ENCODE measurements at regions not wholly inside any gene's neighbourhood (a gene's known extent, or its start where the extent isn't known, plus 50 kb on each side); places are given as distances from the start of the nearest gene placed in this dataset.
A peak's percentile ranks its signal among the peaks of the same experiment; 100 is the strongest.
"Not testable (repeated sequence)": the region's sequence is repeated elsewhere in the genome, so short reads cannot be mapped to it uniquely, and the experiment has no call there.

DNA sequence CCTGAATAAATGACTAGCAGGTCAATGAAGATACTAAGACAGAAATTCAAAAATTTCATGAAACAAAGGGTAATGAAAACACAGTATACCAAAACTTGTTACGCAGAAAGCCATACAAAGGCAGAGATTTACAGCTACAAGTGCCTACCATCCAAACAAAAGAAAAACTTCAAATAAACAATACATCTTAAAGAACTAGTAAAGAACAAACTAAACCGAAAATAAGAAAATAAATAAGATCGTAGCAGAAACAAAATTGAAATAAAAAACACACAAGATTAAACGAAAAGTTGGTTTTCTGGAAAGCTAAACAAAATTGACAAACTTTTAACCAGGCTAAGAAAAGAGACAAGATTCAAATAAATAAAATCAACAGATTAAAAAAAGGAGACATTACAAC, 51.5 kb downstream of the VPREB1 start:
- DNase-seq (ENCODE audit: low spot score): not testable (repeated sequence)

DNA sequence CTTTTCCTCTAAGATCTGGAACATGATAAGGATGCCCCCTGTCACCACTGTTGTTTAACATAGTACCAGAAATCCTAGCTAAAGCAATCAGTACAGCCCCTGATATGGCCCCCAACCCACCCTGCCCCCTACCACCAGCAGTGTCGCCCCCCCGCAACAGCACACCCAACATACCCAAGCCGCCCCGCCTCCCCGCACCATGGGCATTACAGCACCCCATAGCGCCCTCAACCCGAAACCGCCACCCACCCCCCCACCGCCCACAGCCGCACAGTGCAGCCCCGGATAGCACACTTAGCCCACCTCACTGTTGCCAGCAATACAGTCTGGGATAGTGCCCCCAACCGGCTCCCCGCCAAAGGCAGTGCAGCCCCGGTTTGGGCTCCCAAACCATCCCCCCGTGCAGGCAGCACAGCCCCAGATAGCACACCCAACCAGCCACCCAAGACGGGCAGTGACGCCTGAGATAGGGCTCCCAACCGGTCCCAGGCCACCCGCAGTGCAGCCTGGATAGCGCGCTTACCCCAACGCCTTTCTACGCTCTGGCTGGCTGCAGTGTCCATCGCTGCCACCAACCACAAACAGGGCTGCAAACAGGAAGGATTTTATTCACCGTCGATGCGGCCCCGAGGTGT, 52.7 kb downstream of the VPREB1 start:
- peak; percentile 20 for DNase-seq (ENCODE audit: low spot score)

DNA sequence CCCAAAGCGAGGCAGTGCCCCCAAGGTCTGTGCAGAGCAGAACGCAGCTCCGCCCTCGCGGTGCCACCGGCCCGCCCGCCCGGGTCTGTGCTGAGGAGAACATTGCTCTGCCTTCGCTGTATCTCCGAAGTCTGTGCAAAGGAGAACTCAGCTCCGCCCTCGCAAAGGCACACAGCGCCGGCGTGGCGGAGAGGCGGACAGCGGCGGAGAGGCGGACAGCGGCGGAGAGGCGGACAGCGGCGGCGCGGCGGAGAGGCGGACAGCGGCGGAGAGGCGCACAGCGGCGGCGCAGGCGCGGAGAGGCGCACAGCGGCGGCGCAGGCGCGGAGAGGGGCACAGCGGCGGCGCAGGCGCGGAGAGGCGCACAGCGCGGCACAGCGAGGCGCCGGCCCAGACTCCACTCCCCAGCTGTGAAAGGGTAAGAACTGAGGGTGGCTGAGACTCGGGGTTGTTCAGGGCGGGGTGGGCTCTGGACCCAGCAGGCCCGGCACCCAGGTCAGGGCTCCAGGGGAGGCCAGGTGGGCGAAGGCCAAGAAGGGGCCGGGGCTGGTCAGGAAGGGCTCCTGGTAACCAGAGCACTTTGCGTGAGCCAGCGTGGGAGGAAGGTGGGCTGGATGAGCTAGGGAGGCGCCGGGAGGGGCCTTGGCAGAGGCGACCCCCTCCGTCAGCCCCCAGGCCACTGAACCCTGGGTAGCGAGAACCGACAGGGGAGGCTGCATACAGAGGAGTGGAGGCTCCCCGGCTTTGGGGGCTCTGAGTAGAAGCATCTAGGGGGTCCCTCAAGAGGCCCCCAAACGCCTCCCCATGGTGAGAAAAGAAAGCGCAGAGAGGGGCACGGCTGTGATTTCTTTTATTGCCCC, 53.4 kb downstream of the VPREB1 start:
- peak; percentile 13 for DNase-seq (ENCODE audit: low spot score)

DNA sequence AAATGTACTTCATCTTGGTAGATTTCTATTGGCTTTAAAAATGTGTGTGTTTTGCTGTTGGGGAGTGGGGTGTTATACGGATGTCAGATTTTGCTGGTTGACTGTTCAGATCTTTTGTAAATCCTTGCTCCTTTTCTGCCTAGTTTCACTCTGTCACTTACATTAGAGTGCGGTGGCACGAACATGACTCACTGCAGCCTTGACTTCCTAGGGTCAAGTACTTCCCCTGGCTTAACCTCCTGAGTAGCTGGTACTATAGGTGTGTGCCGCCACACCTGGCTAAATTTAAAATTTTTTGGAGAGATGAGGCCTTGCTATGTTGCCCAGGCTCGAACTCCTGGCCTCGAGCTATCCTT, 54.0 kb downstream of the VPREB1 start:
- DNase-seq (ENCODE audit: low spot score): not testable (repeated sequence)

DNA sequence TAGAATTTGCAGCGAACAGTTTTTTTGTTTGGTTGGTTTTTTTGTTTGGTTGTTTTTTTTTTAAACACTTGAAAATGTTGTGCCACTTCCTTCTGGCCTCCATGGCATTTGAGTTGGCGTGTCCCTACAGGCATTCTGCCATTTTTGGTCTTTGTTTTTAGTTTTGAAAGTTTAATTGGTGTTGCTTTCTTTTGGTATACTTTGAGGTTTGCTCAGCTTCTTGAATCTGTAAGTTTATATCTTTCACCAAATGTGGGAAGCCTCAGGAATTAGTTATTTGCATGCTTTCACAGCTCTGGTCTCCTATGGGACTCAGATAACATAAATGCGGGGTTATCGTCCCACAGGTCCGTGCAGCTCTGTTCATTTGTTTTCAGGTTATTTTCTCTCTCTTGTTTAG, 55.9 kb downstream of the VPREB1 start:
- not testable (repeated sequence) for DNase-seq (ENCODE audit: low spot score)

DNA sequence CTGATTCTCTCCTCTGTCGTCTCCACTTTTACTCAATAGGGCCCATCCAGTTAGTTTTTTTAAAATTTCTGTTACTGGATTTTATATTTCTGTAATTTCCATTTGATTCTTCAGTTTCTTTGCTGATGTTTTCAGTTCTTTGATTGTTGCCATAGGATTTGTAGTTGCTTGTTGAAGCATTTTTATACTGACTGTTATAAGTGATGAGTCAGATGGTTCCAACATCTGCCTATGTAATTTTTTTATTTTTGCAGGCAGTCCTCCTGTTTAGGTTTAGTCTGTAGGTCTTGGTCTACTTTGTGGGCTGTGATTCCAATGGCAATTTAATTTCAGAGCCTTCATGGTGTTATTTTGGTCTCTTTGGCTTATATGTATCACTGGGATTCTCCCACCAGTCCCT, 56.4 kb downstream of the VPREB1 start:
- DNase-seq (ENCODE audit: low spot score): not testable (repeated sequence)

DNA sequence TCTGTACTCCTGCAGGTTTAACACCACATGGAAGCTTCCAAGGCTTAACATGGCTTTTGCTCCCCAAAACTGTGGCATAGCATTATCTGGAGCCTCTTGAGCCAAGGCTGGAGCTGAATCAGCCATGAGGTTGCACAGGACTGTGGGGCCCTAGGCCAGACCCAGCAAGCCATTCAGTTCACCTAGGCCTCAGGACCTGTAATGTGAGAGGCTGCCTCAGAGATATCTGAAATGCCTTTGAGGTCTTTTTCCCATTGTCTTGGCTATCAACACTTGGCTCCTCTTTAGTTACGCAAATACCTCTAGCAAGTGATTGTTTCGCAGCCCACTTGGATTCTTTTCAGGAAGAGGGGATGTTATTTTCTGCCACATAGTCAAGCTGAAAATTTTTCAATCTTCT, 72.0 kb downstream of the VPREB1 start:
- DNase-seq (ENCODE audit: low spot score): no peak

DNA sequence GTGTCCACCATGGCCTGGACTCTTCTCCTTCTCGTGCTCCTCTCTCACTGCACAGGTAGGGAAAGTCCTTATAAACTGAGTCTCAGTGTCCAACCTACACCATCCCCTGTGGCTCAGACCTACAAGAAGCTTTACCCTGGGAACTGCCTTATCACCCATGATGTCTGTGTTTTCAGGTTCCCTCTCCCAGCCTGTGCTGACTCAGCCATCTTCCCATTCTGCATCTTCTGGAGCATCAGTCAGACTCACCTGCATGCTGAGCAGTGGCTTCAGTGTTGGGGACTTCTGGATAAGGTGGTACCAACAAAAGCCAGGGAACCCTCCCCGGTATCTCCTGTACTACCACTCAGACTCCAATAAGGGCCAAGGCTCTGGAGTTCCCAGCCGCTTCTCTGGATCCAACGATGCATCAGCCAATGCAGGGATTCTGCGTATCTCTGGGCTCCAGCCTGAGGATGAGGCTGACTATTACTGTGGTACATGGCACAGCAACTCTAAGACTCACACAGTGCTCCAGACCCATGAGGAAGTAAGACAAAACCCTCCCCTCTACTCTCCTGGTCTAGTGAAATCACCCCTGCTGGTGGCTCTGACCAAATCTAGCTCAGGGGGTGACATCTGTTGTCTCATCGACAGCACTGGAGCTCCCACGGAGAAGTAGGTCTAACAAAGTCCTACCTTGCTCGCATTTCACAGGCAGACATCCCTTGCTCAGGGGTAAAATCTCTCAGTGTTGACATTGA, 74.3 kb downstream of the VPREB1 start:
- DNase-seq (ENCODE audit: low spot score): no peak

DNA sequence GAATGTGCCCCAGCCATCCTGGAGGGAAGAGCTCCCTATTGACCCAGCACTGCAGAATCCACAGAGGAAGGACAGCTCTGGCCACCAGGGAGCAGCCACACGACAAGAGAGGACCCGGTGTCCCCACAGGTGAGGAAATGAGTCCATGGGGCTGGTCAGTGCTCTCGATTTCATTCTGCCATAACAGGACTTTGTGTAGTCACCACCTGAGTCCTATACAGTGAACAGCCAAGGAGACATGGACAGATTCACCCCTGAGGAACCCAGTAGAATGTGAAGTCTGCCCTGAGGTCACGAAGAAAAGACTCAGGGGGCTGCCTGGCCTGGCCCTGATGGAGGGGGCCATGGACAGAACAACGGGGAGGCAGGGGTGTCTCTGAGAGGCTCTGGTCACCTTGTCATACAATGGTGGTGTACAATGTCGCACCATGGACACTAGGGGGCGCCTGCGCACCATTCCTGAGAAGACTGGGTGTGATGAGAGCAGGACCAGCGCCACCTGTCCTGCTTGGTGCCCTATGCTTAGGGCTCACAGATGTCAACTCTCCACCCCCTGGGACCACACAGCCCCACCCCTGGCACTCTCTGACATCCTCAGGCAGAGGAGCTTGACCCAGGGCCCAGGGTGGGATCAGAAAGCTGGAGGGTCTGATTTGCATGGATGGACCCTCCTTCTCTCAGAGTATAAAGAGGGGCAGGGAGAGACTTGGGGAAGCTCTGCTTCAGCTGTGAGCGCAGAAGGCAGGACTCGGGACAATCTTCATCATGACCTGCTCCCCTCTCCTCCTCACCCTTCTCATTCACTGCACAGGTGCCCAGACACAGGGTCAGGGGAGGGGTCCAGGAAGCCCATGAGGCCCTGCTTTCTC, 77.4 kb downstream of the VPREB1 start:
- peak; percentile 83 for DNase-seq (ENCODE audit: low spot score)

DNA sequence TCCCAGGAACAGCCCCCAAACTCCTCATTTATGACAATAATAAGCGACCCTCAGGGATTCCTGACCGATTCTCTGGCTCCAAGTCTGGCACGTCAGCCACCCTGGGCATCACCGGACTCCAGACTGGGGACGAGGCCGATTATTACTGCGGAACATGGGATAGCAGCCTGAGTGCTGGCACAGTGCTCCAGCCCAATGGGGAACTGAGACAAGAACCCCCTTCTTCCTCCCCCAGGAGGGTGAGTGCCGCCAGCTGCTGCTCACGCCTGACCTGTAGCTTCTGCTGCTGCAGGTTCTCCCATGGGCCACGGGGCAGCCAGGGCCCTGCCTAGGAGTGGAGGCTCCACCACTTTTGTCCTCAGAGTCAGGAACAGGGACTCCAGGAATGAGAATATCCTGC, 78.2 kb downstream of the VPREB1 start:
- DNase-seq (ENCODE audit: low spot score): no peak

DNA sequence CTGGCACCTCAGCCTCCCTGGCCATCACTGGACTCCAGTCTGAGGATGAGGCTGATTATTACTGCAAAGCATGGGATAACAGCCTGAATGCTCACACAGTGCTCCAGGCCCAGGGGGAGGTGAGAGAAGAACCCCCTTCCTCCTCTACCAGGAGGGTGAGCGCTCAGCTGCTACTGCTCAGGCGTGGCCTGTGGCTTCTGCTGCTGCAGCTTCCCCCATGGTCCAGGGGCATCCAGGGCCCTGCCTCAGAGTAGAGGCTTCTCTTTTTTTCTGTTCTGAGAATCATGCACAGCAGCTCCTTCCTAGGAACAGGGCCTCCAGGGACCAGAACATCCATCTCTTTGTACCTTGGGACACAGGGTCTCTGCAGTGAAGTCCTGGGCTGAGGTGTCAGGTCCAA, 83.1 kb downstream of the VPREB1 start:
- no peak for DNase-seq (ENCODE audit: low spot score)

DNA sequence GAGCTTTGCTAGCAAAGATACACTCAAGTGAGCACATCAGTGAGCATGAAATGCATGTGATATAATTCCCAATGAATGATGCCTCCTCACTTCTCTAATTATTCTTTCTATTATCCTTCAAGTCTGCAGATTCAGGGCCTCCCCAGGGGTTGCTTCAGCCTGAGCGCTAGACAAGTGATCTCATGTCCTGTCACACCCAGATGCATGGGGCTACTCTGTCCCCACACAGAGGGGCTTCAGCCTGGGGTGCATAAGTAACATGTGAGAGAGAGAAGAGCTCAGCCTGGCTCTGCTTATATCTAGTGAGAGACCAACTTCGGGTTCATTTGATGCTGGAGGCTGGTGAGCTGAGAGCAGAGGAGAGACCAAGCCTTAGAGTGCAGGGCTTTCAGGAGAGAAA, 85.2 kb downstream of the VPREB1 start:
- no peak for DNase-seq (ENCODE audit: low spot score)

DNA sequence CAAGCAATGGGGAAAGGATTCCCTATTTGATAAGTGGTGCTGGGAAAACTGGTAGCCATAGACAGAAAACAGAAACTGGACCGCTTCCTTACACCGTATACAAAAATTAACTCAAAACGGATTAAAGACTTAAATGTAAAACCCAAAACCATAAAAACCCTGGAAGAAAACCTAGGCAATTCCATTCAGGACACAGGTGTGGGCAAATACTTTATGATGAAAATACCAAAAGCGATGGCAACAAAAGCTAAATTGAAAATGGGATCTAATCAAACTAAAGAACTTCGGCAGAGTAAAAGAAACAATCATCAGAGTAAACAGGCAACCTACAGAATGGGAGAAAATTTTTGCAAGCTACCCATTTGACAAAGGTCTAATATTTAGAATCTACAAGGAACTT, 91.1 kb downstream of the VPREB1 start:
- DNase-seq (ENCODE audit: low spot score): not testable (repeated sequence)

DNA sequence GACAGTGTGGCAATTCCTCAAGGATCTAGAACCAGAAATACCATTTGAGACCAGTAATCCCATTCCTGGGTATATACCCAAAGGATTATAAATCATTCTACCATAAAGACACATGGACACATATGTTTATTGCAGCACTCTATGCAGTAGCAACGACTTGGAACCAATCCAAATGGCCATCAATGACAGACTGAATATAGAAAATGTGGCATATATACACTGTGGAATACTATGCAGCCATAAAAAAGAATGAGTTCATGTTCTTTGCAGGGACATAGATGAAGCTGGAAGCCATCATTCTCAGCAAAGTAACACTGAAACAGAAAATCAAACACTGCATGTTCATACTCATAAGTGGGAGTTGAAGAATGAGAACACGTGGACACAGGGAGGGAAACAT, 91.7 kb downstream of the VPREB1 start:
- not testable (repeated sequence) for DNase-seq (ENCODE audit: low spot score)

DNA sequence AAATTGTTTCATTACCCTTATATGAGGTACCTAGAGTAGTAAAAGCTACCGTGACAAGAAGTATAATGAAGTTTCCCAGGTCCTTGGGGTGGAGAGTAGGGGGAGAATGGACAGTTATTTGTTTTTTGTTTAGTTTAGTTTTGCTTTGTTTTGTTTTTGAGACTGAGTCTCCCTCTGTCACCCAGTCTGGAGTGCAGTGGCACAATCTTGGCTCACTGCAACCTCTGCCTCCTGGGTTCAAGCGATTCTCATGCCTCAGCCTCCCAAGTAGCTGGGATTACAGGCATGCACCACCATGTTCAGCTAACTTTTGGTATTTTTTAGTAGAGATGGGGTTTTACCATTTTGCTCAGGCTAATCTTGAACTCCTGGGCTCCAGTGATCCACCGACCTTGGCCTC, 94.2 kb downstream of the VPREB1 start:
- DNase-seq (ENCODE audit: low spot score): not testable (repeated sequence)

DNA sequence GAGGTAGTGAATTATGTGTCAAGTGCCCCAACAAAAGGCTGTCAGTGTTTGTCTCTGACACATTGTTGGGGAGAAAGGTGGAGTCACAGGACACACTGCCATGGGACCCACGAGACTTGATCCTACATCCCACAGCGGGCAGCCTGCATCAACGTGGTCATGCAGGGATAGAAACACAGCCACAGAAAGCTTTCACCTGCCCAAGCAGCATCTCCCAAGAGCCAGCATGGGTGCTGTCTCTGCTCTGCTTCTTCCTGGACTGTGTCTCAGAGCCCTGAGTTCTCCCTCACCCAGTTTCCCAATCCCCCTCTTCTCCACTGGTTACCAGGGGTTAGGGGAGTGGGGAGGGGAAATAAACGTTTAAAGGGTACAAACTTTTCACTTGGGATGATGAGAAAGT, 97.2 kb downstream of the VPREB1 start:
- DNase-seq (ENCODE audit: low spot score): no peak

DNA sequence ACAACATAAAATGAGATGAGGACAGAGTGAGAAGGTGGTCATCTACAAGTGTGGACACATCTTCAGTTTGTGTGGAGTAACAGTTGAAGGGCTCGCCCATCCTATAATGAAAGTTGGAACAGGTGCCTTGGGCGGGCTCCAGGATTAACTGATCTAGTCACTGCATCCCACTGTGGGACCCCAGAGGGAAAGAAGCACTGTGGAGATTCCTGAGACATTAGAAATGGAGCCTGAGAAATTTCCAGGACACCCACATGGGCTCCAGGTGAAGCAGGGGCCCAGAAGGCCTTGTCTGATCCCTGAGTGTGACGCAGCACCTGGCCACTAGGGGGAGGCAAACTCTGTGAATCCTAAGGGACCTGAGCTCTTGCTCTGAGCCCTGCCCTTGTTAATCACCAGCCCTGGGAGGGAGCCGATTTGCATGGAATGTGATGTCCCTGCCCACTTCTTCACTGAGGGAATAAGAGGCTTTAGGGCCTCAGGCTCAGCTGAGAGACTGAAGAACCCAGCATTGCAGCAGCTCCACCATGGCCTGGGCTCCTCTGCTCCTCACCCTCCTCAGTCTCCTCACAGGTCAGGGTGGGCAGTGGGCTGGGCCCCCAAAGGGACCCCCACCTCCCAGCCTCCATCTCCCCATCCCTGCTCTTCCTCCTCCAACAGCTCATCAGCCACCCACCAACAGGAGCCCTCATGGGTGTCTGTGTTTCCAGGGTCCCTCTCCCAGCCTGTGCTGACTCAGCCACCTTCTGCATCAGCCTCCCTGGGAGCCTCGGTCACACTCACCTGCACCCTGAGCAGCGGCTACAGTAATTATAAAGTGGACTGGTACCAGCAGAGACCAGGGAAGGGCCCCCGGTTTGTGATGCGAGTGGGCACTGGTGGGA, 98.4 kb downstream of the VPREB1 start:
- DNase-seq (ENCODE audit: low spot score): peak; percentile 45

DNA sequence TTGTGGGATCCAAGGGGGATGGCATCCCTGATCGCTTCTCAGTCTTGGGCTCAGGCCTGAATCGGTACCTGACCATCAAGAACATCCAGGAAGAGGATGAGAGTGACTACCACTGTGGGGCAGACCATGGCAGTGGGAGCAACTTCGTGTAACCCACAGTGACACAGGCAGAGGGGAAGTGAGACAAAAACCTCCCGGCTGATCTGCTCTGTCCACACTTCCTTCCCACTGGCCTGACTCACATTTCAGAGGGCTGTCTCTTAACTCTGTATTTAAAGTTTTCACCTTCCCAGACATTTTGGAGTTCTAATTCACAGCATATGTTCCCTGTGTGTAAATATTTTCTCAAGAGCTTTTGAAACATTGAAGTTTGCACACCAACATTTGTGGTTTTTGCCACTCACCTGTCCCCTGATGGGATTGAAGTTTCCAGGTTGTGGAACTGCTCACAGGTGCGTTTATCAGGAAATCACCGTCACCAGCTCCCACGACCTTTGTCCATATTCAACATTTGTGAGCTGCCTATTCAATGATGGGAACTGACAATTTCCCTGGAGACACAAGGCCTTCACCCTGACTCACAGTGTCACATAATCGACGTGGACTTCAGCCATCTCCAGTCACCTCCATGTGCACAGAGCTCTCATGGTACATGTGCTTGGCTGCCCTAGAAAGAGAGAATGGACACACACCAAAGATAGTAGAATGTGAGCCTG, 99.2 kb downstream of the VPREB1 start:
- no peak for DNase-seq (ENCODE audit: low spot score)

DNA sequence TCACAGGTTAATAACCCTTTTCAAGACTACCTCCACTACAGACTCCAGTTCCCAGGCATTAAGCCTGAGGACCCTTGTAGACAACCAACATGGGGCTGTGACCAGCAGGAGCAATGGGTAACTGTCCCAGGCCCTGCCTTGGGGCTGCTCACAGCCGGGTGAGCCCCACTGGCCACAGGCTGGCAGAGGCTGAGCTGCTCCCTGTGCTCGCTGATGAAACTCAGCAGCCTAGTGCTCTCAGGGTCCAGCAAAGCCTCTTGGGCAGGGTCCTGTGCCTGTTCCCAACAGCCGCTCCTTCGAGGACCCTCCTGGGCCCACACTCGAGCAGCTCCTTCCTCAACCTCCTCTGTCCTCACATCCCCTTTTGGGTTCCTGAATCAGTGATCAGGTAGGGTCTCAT, 99.8 kb downstream of the VPREB1 start:
- DNase-seq (ENCODE audit: low spot score): no peak

DNA sequence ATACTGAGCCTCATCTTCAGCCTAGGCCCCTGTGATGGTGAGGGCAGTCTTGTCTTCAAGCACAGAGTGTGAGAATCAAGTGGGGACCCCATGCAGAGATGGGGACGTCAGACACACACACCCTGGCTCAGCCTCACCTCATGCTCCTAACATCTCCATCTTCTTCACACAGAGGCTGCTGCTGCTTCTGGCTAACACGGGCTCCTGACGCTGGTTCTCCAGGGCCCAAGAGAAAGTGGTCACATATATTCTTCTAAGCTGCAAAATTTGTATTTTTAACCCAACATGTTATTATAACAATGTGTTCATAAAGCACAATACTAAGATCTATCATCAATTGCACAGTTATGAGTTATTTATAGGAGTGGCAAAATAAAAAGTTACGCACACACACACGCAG, 101.2 kb downstream of the VPREB1 start:
- no peak for DNase-seq (ENCODE audit: low spot score)
